IMR-90 (cell line): ENCODE measurements at regions not wholly inside any gene's neighbourhood (a gene's known extent, or its start where the extent isn't known, plus 50 kb on each side); places are given as distances from the start of the nearest gene placed in this dataset.

Experiments
- ATAC-seq: fragments of 200-7000 bp; cut with Tn5 transposase; 2 replicates; pipeline ENCODE4 v1.9.1; 2020; ENCODE audit warnings: low read depth, mild to moderate bottlenecking, moderate library complexity
- BruUV-seq: library from RNA; stranded (reverse); fragments of 400-500 nt; replicated peaks from 2 replicates; lab custom pipeline; 2021; lab: Mats Ljungman, UMichigan
- CTCF ChIA-PET: fragments of 300-600 bp; formaldehyde crosslinking; extraction: SDS; loops from one replicate; lab custom pipeline; 2021; ENCODE audit warnings: antibody characterized with exemption; lab: Yijun Ruan, JAX
- POLR2A ChIA-PET: fragments of 300-600 bp; sonication (Branson Sonifier 250); formaldehyde crosslinking; loops from one replicate; lab custom pipeline; 2022; ENCODE audit warnings: antibody characterized with exemption; ENCODE audit not compliant: unreplicated experiment; lab: Charles Lee
- DNase-seq: peaks from one replicate; pipeline ENCODE4 v3.0.0; 2013
- H2AFZ ChIP-seq: replicated peaks from 2 replicates; pipeline ENCODE3; 2013; ENCODE audit warnings: low read length, mild to moderate bottlenecking; ENCODE audit not compliant: poor library complexity
- H2AK5ac ChIP-seq: 2 replicates; pipeline ENCODE4 v1.6.1; 2013; ENCODE audit warnings: low read depth, low read length, inconsistent platforms
- H2AK9ac ChIP-seq: replicated peaks from 2 replicates; pipeline ENCODE3; 2013; ENCODE audit warnings: mild to moderate bottlenecking, low read depth, low read length, moderate library complexity; ENCODE audit not compliant: poor library complexity
- H2BK120ac ChIP-seq: 2 replicates; pipeline ENCODE4 v1.6.1; 2013; ENCODE audit warnings: low read depth, low read length, inconsistent platforms
- H2BK15ac ChIP-seq: 3 replicates; pipeline ENCODE4 v1.6.1; 2013; ENCODE audit warnings: low read depth, low read length, inconsistent platforms
- H2BK20ac ChIP-seq: 2 replicates; pipeline ENCODE4 v1.6.1; 2013; ENCODE audit warnings: low read depth, mild to moderate bottlenecking, inconsistent platforms, low read length, moderate library complexity
- H2BK5ac ChIP-seq: 2 replicates; pipeline ENCODE4 v1.6.1; 2013; ENCODE audit warnings: mild to moderate bottlenecking, low read depth, low read length, inconsistent platforms; ENCODE audit not compliant: poor library complexity, severe bottlenecking
- H3K14ac ChIP-seq: replicated peaks from 2 replicates; pipeline ENCODE4 v1.6.1; 2013; ENCODE audit warnings: low read depth, low read length, inconsistent platforms
- H3K18ac ChIP-seq: 2 replicates; pipeline ENCODE4 v1.6.1; 2013; ENCODE audit warnings: low read depth, low read length, control low read depth
- H3K23ac ChIP-seq: 2 replicates; pipeline ENCODE4 v1.6.1; 2013; ENCODE audit warnings: low read depth, low read length, inconsistent platforms
- H3K27ac ChIP-seq: 2 replicates; pipeline ENCODE4 v1.5.1; 2013; ENCODE audit warnings: mild to moderate bottlenecking, control low read depth, low read length; ENCODE audit not compliant: insufficient read depth
- H3K27me3 ChIP-seq: 2 replicates; pipeline ENCODE4 v1.6.1; 2013; ENCODE audit warnings: low read length; ENCODE audit not compliant: control insufficient read depth, insufficient read depth
- H3K36me3 ChIP-seq: 2 replicates; pipeline ENCODE4 v1.6.1; 2013; ENCODE audit warnings: low read length, mixed read lengths; ENCODE audit not compliant: control insufficient read depth, insufficient read depth
- H3K4ac ChIP-seq: 2 replicates; pipeline ENCODE4 v1.6.1; 2013; ENCODE audit warnings: low read depth, low read length, inconsistent platforms
- H3K4me1 ChIP-seq: 2 replicates; pipeline ENCODE4 v1.6.1; 2013; ENCODE audit warnings: low read length, mixed read lengths; ENCODE audit not compliant: control insufficient read depth, insufficient read depth
- H3K4me2 ChIP-seq: 2 replicates; pipeline ENCODE4 v1.6.1; 2013; ENCODE audit warnings: low read depth, mild to moderate bottlenecking, control low read depth, low read length, moderate library complexity
- H3K4me3 ChIP-seq: 2 replicates; pipeline ENCODE4 v1.5.1; 2013; ENCODE audit warnings: low read depth, mild to moderate bottlenecking, control low read depth, low read length, moderate library complexity; ENCODE audit not compliant: insufficient read depth
- H3K56ac ChIP-seq: 2 replicates; pipeline ENCODE4 v1.6.1; 2013; ENCODE audit warnings: low read length, inconsistent platforms; ENCODE audit not compliant: insufficient read depth; ENCODE audit errors: extremely low read depth
- H3K79me1 ChIP-seq, 2 experiments: 2 replicates each; pipeline ENCODE4 v1.6.1; 2013; ENCODE audit warnings: low read length in 2 of 2, inconsistent platforms in 1 of 2, low read depth in 1 of 2
- H3K9ac ChIP-seq: 2 replicates; pipeline ENCODE4 v1.6.1; 2013; ENCODE audit warnings: low read depth, low read length, control low read depth
- H3K9me1 ChIP-seq: 2 replicates; pipeline ENCODE4 v1.6.1; 2013; ENCODE audit warnings: low read length, inconsistent platforms; ENCODE audit not compliant: insufficient read depth
- H3K9me3 ChIP-seq: 2 replicates; pipeline ENCODE4 v1.6.1; 2013; ENCODE audit warnings: low read length; ENCODE audit not compliant: control insufficient read depth, insufficient read depth
- H4K20me1 ChIP-seq: 2 replicates; pipeline ENCODE4 v1.6.1; 2013; ENCODE audit warnings: low read length, inconsistent platforms; ENCODE audit not compliant: insufficient read depth
- H4K5ac ChIP-seq: 2 replicates; pipeline ENCODE4 v1.6.1; 2013; ENCODE audit warnings: mild to moderate bottlenecking, low read depth, low read length, control low read depth
- H4K8ac ChIP-seq, 2 experiments: 2 replicates each; pipeline ENCODE4 v1.6.1; 2013; ENCODE audit warnings: low read depth in 2 of 2, low read length in 2 of 2, control low read depth in 1 of 2, inconsistent platforms in 1 of 2
- H4K91ac ChIP-seq: 2 replicates; pipeline ENCODE4 v1.6.1; 2013; ENCODE audit warnings: low read depth, low read length, inconsistent platforms; ENCODE audit not compliant: insufficient read depth
- CHD1 ChIP-seq: IDR thresholded peaks from 2 replicates; pipeline ENCODE4 v1.6.1; 2012; ENCODE audit warnings: low read depth, low read length, improper control_type of control experiment
- FOS ChIP-seq: fragments of 150-350 bp; IDR thresholded peaks from 2 replicates; pipeline ENCODE4 v1.6.1; 2016; ENCODE audit warnings: low read depth, low read length
- MAFK ChIP-seq: IDR thresholded peaks from 2 replicates; pipeline ENCODE4 v1.6.1; 2012; ENCODE audit warnings: low read depth, low read length, improper control_type of control experiment
- MAZ ChIP-seq: IDR thresholded peaks from 2 replicates; pipeline ENCODE4 v1.6.1; 2012; ENCODE audit warnings: low read depth, mild to moderate bottlenecking, low read length, improper control_type of control experiment, moderate library complexity, borderline replicate concordance
- MXI1 ChIP-seq: IDR thresholded peaks from 2 replicates; pipeline ENCODE4 v1.6.1; 2012; ENCODE audit warnings: low read depth, mild to moderate bottlenecking, low read length, moderate library complexity, borderline replicate concordance
- NFE2L2 ChIP-seq: fragments of 150-350 bp; IDR thresholded peaks from 2 replicates; pipeline ENCODE4 v1.6.1; 2016; ENCODE audit warnings: low read depth, mild to moderate bottlenecking, low read length
- RAD21 ChIP-seq: IDR thresholded peaks from 2 replicates; pipeline ENCODE4 v1.6.1; 2012; ENCODE audit warnings: low read length, improper control_type of control experiment
- RCOR1 ChIP-seq: IDR thresholded peaks from 2 replicates; pipeline ENCODE4 v1.6.1; 2012; ENCODE audit warnings: mild to moderate bottlenecking, low read length, improper control_type of control experiment; ENCODE audit not compliant: insufficient replicate concordance
- SMC3 ChIP-seq: fragments of 150-350 bp; IDR thresholded peaks from 2 replicates; pipeline ENCODE4 v1.6.1; 2016; ENCODE audit warnings: low read depth, mild to moderate bottlenecking, antibody characterized with exemption, low read length, moderate library complexity
- WGBS, 2 experiments: methylation state at CpG; one replicate each; pipeline versions ENCODE4 v1.1.5 to v1.1.7; 2013; ENCODE audit warnings: missing lambda C conversion rate in 2 of 2; ENCODE audit not compliant: insufficient read length in 1 of 2; ENCODE audit errors: extremely low coverage in 2 of 2; 5-methylcytosine and 5-hydroxymethylcytosine counted together
- dilution Hi-C: fragments of 300-500 bp; cut with HindIII; formaldehyde crosslinking; loops from one replicate; pipeline ENCODE4 v1.14.3; 2018; ENCODE audit warnings: low sequenced_read_pairs; ENCODE audit not compliant: unreplicated experiment
- in situ Hi-C: fragments of 300-500 bp; cut with MboI; formaldehyde crosslinking; loops from 3 replicates; pipeline ENCODE4 v1.14.3; 2019; ENCODE audit warnings: low sequenced_read_pairs, inconsistent platforms, mixed read lengths
- intact Hi-C: fragments of 100-400 bp; cut with micrococcal nuclease; formaldehyde crosslinking; loops from 2 replicates; pipeline ENCODE4 v1.10.0; 2022
- TF ChIP-seq, protein P1 (sequence below): fragments of 150-350 bp; IDR thresholded peaks from 2 replicates; pipeline ENCODE4 v1.6.1; 2017; ENCODE audit warnings: mild to moderate bottlenecking, antibody characterized with exemption, low read length, low read depth
- TF ChIP-seq, protein P2 (sequence below): fragments of 150-350 bp; IDR thresholded peaks from 2 replicates; pipeline ENCODE4 v1.6.1; 2016; ENCODE audit warnings: low read depth, mild to moderate bottlenecking, low read length, moderate library complexity, borderline replicate concordance
- TF ChIP-seq, protein P3 (sequence below): conservative IDR thresholded peaks from 2 replicates; pipeline ENCODE4 v1.5.1; 2012; ENCODE audit warnings: mild to moderate bottlenecking, low read depth, low read length, improper control_type of control experiment

DNA sequence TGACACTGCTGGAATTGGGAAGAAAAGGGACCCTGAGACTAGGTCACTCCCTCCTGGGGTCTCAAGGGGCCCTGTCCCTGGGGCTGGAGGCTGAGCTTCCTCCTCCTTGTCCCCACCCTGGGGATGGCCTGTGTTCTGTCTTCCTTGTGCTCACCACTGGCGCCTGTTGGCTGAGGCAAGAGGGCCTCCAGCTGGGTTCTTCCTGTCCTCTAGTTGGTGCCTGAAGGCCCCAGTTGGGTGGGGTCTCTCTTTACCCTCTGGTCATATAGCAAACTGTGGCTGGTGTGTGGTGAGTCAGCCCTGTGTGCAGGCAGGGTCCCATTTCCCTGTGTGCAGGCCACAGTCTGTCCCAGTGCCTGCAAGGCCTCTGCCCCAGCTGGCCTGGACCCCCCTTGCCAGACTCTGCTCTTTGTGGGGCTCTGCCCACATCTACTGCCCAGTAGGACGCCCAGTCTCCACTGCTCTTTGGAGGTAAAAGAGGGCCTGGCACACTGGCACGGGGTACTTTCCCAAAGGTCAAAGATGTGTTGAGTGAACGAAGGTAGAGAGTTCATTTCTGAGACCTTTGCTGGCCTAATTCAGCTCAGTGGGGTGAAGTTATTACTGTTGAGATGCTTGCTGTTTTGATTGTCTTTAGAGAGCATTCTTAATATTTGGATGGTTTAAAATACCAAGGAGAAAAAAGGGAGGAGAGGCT is 55.1 kb upstream of the CLDN5 start:
- Histone ChIP-seq H2AK9ac (peak overlapping the region; percentile 19), H3K27me3 (peaks cover 1% of the 10 kb centered on the region; the same call in 1 of the 2 replicates), H3K18ac (no peak overlapping the region), H2AK5ac (no peak overlapping the region), H2BK5ac (no peak overlapping the region), H3K9me1 (no peaks in the 10 kb centered on the region; the same call in 1 of the 2 replicates), H4K91ac (no peak overlapping the region), H3K4me1 (peaks cover 10% of the 10 kb centered on the region), H4K8ac (no peak overlapping the region), H4K5ac (no peak overlapping the region), H3K4me3 (no peak overlapping the region), H3K56ac (no peak overlapping the region), H3K9ac (no peak overlapping the region), H3K4ac (no peak overlapping the region), H2BK120ac (no peak overlapping the region), H4K20me1 (no peaks in the 10 kb centered on the region), H3K14ac (no peak overlapping the region), H3K36me3 (no peaks in the 10 kb centered on the region), H2AFZ (peak overlapping the region; percentile 53), H2BK15ac (no peak overlapping the region), H3K79me1 (no peaks in the 10 kb centered on the region), H3K4me2 (no peak overlapping the region), H3K23ac (no peak overlapping the region), H2BK20ac (no peak overlapping the region), H3K9me3 (no peaks in the 10 kb centered on the region), H3K27ac (no peak overlapping the region)
- ATAC-seq (no peak), DNase-seq (no peak)
- in situ Hi-C loops (no loop called here), dilution Hi-C loops (no loop called here), intact Hi-C loops (no loop called here)
- TF ChIP-seq RAD21 (no peak), MAZ (no peak), CHD1 (no peak), RCOR1 (no peak), MXI1 (no peak), SMC3 (no peak), NFE2L2 (no peak), FOS (no peak), MAFK (no peak)
- TF ChIP-seq, protein P1, sequence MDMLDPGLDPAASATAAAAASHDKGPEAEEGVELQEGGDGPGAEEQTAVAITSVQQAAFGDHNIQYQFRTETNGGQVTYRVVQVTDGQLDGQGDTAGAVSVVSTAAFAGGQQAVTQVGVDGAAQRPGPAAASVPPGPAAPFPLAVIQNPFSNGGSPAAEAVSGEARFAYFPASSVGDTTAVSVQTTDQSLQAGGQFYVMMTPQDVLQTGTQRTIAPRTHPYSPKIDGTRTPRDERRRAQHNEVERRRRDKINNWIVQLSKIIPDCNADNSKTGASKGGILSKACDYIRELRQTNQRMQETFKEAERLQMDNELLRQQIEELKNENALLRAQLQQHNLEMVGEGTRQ: no peak
- TF ChIP-seq, protein P2, sequence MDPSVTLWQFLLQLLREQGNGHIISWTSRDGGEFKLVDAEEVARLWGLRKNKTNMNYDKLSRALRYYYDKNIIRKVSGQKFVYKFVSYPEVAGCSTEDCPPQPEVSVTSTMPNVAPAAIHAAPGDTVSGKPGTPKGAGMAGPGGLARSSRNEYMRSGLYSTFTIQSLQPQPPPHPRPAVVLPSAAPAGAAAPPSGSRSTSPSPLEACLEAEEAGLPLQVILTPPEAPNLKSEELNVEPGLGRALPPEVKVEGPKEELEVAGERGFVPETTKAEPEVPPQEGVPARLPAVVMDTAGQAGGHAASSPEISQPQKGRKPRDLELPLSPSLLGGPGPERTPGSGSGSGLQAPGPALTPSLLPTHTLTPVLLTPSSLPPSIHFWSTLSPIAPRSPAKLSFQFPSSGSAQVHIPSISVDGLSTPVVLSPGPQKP: no peak
- TF ChIP-seq, protein P3, sequence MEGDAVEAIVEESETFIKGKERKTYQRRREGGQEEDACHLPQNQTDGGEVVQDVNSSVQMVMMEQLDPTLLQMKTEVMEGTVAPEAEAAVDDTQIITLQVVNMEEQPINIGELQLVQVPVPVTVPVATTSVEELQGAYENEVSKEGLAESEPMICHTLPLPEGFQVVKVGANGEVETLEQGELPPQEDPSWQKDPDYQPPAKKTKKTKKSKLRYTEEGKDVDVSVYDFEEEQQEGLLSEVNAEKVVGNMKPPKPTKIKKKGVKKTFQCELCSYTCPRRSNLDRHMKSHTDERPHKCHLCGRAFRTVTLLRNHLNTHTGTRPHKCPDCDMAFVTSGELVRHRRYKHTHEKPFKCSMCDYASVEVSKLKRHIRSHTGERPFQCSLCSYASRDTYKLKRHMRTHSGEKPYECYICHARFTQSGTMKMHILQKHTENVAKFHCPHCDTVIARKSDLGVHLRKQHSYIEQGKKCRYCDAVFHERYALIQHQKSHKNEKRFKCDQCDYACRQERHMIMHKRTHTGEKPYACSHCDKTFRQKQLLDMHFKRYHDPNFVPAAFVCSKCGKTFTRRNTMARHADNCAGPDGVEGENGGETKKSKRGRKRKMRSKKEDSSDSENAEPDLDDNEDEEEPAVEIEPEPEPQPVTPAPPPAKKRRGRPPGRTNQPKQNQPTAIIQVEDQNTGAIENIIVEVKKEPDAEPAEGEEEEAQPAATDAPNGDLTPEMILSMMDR: no peak
- no TSS peak for BruUV-seq
- CTCF ChIA-PET: no interaction called here
- no CpG with 5 or more reads among the region's 4 CpGs for WGBS, 2 experiments
- POLR2A ChIA-PET: no interaction called here
